ENCODE measurements at regions not wholly inside any gene's neighbourhood (a gene's known extent, or its start where the extent isn't known, plus 50 kb on each side); places are given as distances from the start of the nearest gene placed in this dataset.
"Not testable (repeated sequence)": the region's sequence is repeated elsewhere in the genome, so short reads cannot be mapped to it uniquely, and the experiment has no call there.

DNA sequence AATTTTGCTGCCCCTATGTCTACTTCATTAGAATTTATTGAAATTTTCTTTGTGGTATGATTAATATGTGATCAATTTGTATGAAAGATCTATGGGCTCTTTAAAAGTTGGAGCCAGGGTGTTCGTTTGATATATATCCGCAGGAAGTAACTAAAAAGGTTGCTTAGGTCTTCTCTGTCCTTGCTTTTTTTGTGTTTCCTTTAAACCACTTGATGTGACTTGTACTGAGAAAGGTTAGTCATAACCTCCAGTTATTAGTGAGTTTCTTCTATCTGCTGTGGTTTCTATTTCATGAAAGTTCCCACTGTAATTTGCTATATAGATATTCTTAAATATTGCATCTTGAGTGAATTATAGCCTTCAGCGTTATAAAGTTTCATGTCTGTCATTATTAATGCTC lies 585.3 kb upstream of the ARID1B start:
- no peaks in the 10 kb centered on the region for H3K4me1 ChIP-seq (ENCODE audit: control insufficient read depth in 5 of 5, insufficient read depth in 5 of 5, low read length in 5 of 5)
- H3K27ac ChIP-seq (ENCODE audit: low read depth in 1 of 2, low read length in 1 of 2) = no peak overlapping the region
- no peak overlapping the region for H3K4me3 ChIP-seq
- no peak overlapping the region for H3K9ac ChIP-seq (ENCODE audit: insufficient read depth in 1 of 2, low read length in 2 of 2)
- H3K27me3 ChIP-seq (ENCODE audit: control insufficient read depth in 3 of 3, insufficient read depth in 3 of 3, low read length in 2 of 3) = no peaks in the 10 kb centered on the region
- DNase-seq = no peak
- no peaks in the 10 kb centered on the region for H3K9me3 ChIP-seq (ENCODE audit: control insufficient read depth in 4 of 4, insufficient read depth in 3 of 4, low read length in 3 of 4)
- 33 to 61% methylated on average over 3 of the region's 3 CpGs for WGBS, 2 donors
- TF ChIP-seq, protein P1, sequence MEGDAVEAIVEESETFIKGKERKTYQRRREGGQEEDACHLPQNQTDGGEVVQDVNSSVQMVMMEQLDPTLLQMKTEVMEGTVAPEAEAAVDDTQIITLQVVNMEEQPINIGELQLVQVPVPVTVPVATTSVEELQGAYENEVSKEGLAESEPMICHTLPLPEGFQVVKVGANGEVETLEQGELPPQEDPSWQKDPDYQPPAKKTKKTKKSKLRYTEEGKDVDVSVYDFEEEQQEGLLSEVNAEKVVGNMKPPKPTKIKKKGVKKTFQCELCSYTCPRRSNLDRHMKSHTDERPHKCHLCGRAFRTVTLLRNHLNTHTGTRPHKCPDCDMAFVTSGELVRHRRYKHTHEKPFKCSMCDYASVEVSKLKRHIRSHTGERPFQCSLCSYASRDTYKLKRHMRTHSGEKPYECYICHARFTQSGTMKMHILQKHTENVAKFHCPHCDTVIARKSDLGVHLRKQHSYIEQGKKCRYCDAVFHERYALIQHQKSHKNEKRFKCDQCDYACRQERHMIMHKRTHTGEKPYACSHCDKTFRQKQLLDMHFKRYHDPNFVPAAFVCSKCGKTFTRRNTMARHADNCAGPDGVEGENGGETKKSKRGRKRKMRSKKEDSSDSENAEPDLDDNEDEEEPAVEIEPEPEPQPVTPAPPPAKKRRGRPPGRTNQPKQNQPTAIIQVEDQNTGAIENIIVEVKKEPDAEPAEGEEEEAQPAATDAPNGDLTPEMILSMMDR (IDR thresholded peaks at IDR 0.05; ENCODE audit: control extremely low read depth, extremely low read depth) = no peak
- no peak for ATAC-seq (ENCODE audit: insufficient read depth, low FRiP score)
- no peaks in the 10 kb centered on the region for H3K36me3 ChIP-seq (ENCODE audit: control insufficient read depth in 4 of 4, insufficient read depth in 4 of 4, low read length in 4 of 4)

- not testable (repeated sequence) for H3K27ac ChIP-seq (ENCODE audit: low read depth in 1 of 2, low read length in 1 of 2)
Measured at GRCh38 chr6:156191390-156191789, 585.8 kb upstream of the ARID1B start.

GRCh38 chr6:156190270-156190669 lies 586.9 kb upstream of the ARID1B start:
- TF ChIP-seq, protein P1 (IDR thresholded peaks at IDR 0.05; ENCODE audit: control extremely low read depth, extremely low read depth) = no peak
- H3K27me3 ChIP-seq (ENCODE audit: control insufficient read depth in 3 of 3, insufficient read depth in 3 of 3, low read length in 2 of 3) = no peaks in the 10 kb centered on the region
- no peak for ATAC-seq (ENCODE audit: insufficient read depth, low FRiP score)
- H3K9me3 ChIP-seq (ENCODE audit: control insufficient read depth in 4 of 4, insufficient read depth in 3 of 4, low read length in 3 of 4) = no peaks in the 10 kb centered on the region
- WGBS, 2 donors = 84 to 90% methylated on average over 6 of the region's 6 CpGs
- no peak overlapping the region for H3K4me3 ChIP-seq
- H3K4me1 ChIP-seq (ENCODE audit: control insufficient read depth in 5 of 5, insufficient read depth in 5 of 5, low read length in 5 of 5) = no peaks in the 10 kb centered on the region
- no peak overlapping the region for H3K27ac ChIP-seq (ENCODE audit: low read depth in 1 of 2, low read length in 1 of 2)
- DNase-seq = peak in 1 of 3 donors; percentile 19
- no peaks in the 10 kb centered on the region for H3K36me3 ChIP-seq (ENCODE audit: control insufficient read depth in 4 of 4, insufficient read depth in 4 of 4, low read length in 4 of 4)
- H3K9ac ChIP-seq (ENCODE audit: insufficient read depth in 1 of 2, low read length in 2 of 2) = no peak overlapping the region

More at GRCh38 chr6:156191390-156191789, 585.8 kb upstream of the ARID1B start:
- H3K9me3 ChIP-seq (ENCODE audit: control insufficient read depth in 4 of 4, insufficient read depth in 3 of 4, low read length in 3 of 4); DNase-seq; H3K4me1 ChIP-seq (ENCODE audit: control insufficient read depth in 5 of 5, insufficient read depth in 5 of 5, low read length in 5 of 5); H3K4me3 ChIP-seq; H3K27me3 ChIP-seq (ENCODE audit: control insufficient read depth in 3 of 3, insufficient read depth in 3 of 3, low read length in 2 of 3); H3K9ac ChIP-seq (ENCODE audit: insufficient read depth in 1 of 2, low read length in 2 of 2); H3K36me3 ChIP-seq (ENCODE audit: control insufficient read depth in 4 of 4, insufficient read depth in 4 of 4, low read length in 4 of 4); ATAC-seq (ENCODE audit: insufficient read depth, low FRiP score): not testable (repeated sequence)

DNA sequence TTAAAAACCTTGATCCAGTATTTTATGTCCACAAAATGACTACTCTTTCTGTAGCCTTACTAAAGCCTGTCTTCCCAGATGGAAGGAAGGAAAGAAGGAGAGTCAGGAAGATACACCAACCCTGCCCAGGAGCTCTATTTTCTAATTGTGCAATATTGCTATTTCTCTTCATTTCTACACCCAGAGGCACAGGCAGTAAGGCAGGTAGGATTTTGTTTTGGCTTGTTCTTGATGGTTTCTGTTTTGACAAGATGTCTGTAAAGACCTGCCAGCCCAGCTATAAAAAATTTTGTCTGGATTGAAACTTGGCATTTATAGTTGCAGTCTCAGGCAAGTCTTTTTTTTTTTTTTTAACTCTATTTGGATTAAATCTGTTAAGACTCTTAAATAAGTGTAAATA lies 587.5 kb upstream of the ARID1B start:
- no peak for ATAC-seq (ENCODE audit: insufficient read depth, low FRiP score)
- TF ChIP-seq, protein P1 (IDR thresholded peaks at IDR 0.05; ENCODE audit: control extremely low read depth, extremely low read depth) = no peak
- DNase-seq = no peak
- Histone ChIP-seq H3K27ac (ENCODE audit: low read depth in 1 of 2, low read length in 1 of 2) (no peak overlapping the region), H3K9ac (ENCODE audit: insufficient read depth in 1 of 2, low read length in 2 of 2) (no peak overlapping the region), H3K9me3 (ENCODE audit: control insufficient read depth in 4 of 4, insufficient read depth in 3 of 4, low read length in 3 of 4) (no peaks in the 10 kb centered on the region), H3K36me3 (ENCODE audit: control insufficient read depth in 4 of 4, insufficient read depth in 4 of 4, low read length in 4 of 4) (no peaks in the 10 kb centered on the region), H3K4me3 (no peak overlapping the region), H3K27me3 (ENCODE audit: control insufficient read depth in 3 of 3, insufficient read depth in 3 of 3, low read length in 2 of 3) (no peaks in the 10 kb centered on the region), H3K4me1 (ENCODE audit: control insufficient read depth in 5 of 5, insufficient read depth in 5 of 5, low read length in 5 of 5) (no peaks in the 10 kb centered on the region)
